ENCODE measurements at regions not wholly inside any gene's neighbourhood (a gene's known extent, or its start where the extent isn't known, plus 50 kb on each side); places are given as distances from the start of the nearest gene placed in this dataset.

- no peak for TF ChIP-seq CTCF (IDR thresholded peaks at IDR 0.05)
- no peak for TF ChIP-seq POLR2AphosphoS5 (IDR thresholded peaks at IDR 0.05; ENCODE audit: insufficient read depth in 1 of 2, low read depth in 1 of 2)
- TF ChIP-seq POLR2A (IDR thresholded peaks at IDR 0.05) = no peak
Observed at GRCh38 chr1:25023826-25024225, 93.8 kb upstream of the RUNX3 start.
